ENCODE measurements at regions not wholly inside any gene's neighbourhood (a gene's known extent, or its start where the extent isn't known, plus 50 kb on each side); places are given as distances from the start of the nearest gene placed in this dataset.
A peak's percentile ranks its signal among the peaks of the same experiment; 100 is the strongest.

DNA sequence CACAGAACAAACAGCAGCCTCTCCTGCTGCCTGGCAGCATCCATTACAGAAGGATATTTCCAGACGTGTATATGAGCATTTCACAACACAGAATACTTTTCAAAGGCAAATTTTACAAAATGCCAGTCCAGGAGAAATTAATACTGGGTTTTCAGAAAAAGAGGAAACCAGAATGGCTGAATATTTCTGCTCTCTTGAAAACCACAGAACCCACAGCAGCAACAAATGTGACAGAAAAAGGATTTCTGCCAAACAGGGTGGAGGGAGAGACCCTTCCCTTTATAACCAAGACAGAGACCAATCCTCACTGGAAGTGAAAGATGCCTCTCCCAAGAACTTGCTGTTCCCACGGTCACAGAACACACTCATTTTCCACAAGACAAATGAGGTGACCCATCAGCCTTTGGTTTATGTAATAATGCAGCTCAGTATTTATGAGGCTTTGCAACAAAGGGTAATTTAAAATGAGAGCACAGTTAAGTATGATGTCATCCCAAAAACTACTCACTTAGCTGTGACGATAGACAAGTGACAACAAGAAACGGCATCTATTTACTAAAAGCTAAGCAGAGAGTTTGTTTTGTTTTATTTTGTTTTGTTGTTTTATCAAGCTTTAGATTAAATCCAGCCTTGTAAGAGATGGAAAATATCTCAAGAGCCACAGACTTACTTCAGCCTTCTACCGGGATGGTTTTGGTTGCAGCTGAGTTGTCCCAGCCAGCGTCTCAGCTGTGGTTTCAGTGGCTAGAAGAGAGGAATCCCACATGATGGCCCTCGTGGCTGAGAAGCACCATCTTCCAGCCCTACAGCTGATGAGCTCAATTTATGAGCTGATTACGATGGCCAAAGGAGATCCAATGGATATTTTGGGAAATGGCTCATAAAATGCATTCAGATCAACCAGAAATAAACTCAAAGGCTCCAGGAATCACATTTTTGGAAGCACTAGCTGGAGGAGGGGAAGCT lies 249.3 kb upstream of the AGAP1 start:
- no peak for DNase-seq (ENCODE audit: low read depth in 4 of 4, low spot score in 3 of 4)

DNA sequence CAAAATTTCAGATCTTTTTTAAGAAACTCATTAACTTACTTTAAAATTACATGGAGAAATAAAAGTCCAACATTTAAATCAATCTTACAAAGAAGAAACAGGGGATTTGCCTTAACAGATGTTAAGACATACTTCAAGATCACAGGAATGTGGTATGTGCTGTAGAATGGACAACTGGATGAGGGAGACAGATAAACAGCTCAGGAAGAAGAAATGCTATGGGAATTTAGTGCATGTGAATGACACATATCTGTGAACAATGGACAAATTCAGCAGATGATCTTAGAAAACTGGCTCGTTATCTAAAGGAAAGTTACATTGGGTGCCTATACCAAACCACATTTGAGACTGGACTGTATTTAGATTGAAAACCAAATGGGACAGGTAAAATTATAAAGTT lies 246.8 kb upstream of the AGAP1 start:
- no peak for DNase-seq (ENCODE audit: low read depth in 4 of 4, low spot score in 3 of 4)

DNA sequence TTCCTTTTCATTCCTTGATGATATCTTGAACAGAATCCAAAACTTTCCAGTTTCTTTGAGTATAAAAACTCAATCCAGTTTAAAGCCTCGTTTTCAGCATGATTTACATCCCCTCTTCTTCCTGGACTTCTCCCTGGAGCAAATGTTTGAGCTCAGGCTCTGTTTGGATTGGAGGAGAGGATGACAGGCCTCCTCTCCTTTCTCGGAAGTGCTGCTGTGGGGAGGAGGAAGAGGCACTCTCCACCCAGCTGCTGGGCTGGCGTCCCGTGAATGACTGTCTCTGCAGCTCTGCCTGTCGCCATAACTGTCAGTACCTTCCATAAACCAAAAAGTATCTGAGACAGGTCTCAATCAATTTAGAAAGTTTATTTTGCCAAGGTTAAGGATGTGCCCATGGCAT lies 238.2 kb upstream of the AGAP1 start:
- DNase-seq (ENCODE audit: low read depth in 4 of 4, low spot score in 3 of 4): peak in 3 of 4 donors; percentile 40 to 60 (median 55)

DNA sequence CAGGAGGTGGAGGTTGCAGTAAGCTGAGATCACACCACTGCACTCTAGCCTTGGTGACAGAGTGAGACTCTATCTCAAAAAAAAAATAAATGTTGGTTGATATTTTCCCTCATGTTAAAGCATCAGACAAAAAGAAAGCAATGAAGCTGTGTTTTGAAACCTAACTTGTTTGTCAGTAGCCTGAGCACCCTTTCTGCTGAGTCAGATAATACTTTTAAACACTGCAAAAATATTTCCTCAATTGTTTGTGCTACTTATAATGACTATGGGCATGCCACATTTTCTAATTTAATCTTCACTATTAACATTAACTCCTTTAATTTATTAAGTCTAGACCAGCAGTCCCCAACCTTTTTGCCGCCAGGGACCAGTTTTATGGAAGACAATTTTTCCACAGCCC lies 236.3 kb upstream of the AGAP1 start:
- DNase-seq (ENCODE audit: low read depth in 4 of 4, low spot score in 3 of 4): no peak

DNA sequence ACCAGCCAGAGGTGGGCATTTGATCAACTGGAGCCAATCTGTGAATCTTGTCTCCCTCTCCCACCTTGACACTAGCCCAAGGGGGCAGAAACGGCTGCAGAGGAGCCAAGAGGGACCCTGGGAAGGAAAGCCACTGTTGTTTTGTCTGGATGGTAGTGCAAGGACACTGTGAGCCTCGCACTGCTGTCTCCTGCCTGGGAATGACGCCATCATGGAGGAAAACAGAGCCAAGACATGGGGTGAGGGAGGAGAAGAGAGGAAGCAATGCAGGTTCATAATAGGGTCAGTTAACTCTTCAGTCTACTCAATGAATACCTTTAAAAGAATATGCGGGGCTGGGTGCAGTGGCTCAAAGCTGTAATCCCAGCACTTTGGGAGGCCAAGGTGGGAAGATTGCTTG lies 231.1 kb upstream of the AGAP1 start:
- DNase-seq (ENCODE audit: low read depth in 4 of 4, low spot score in 3 of 4): no peak

DNA sequence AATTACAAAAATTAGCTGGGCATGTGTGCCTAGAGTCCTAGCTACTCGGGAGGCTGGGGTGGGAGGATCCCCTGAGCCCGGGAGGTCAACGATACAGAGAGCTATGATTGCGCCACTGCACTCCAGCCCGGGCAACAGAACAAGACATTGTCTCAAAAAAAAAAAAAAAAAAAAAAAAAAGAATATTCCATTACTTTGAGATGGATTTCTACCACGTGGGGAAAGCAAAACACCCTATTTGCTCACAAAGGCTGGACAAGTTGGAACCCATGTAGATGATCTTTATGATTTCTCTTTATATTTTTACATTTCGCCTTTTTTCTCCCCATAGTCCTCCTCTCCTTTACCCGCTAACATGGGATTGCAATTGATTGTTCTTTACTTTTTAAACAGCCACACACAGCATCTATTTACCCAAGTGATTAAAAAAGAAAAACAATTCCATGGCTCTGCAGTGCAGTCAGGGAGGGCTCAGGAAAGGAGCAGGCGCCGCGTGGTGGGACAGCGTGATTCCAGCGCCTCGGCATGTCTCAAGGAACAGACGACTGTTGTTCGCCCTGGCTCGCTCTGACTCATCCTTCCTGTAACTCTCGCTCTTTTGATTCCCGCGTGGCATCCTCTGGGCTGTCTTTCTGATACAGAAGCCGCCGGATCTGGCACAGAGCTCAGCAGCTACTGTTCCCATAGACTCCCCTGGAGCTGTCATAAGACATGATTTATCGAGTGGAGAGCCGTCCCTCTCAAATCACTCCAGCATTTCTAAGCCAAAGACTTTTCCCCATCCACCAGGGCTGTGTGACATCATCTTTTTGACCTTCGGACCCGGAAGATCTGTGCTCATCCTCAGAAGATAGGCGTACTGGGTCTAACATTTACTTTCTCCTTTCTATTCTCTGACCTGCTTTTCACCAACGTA lies 230.4 kb upstream of the AGAP1 start:
- no peak for DNase-seq (ENCODE audit: low read depth in 4 of 4, low spot score in 3 of 4)

DNA sequence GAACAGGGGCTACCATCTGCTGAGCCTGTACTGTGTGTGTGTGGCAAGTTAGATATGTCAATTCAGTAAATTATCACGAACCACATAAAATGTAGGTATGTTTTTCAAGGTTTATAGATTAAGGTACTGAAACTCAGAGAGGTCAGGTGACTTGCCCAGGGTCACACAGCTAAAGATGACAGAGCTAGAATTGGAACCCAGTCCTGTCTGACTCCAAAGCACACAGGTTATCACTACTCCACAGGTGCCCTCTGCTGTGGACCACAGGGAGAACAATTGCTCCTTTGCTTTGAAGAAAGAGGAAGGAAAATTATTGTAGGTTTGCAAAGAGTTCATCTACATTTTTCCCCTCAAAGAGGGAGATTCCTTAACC lies 229.7 kb upstream of the AGAP1 start:
- no peak for DNase-seq (ENCODE audit: low read depth in 4 of 4, low spot score in 3 of 4)

DNA sequence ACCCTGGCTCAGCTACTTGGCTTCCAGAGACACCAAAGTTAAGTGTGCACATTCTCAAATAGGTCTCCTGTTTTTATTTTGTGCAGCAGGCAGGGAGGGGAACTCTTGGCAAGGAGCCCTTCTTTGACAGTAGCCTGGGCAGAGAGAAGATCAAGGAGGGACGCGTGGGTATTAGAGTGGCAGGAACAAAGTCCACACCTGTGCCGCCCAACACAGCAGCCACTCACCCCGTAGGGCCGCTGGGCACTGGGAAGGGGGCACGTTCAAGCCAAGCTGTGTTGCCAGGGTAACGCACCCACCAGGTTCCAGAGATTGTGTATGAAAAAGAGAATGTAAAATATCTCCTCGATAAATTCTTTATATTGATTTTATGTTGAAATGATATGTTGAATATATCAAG lies 229.3 kb upstream of the AGAP1 start:
- no peak for DNase-seq (ENCODE audit: low read depth in 4 of 4, low spot score in 3 of 4)

DNA sequence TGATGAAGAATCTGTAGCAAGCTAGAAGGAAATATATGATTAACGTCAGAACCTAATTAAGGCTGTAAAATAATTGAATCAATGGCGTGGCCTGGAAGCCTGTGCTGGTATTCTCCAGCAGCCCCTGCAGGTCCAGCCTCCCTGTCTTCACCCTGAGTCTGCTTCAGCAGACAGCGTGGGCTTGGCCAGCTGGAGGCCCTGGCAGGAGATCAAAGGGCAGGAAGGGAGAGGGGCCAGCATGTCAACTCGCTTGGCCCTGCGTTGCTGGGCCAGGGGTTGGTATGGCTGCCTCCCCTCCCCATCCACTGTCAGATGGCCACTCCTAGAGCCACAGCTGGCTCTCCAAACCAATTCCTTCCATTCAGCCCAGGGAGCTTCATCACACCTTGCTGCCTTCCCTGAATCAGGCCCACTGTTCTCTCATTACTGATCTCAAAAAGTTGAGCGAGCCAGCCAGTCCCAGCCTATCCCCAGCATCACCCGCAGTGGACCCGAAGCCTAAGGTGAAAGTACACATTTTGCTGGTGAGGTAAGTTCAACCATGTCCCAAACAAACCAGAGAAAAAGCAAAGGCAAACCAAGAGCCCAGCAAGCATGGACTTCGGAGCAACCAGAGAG lies 228.4 kb upstream of the AGAP1 start:
- no peak for DNase-seq (ENCODE audit: low read depth in 4 of 4, low spot score in 3 of 4)

DNA sequence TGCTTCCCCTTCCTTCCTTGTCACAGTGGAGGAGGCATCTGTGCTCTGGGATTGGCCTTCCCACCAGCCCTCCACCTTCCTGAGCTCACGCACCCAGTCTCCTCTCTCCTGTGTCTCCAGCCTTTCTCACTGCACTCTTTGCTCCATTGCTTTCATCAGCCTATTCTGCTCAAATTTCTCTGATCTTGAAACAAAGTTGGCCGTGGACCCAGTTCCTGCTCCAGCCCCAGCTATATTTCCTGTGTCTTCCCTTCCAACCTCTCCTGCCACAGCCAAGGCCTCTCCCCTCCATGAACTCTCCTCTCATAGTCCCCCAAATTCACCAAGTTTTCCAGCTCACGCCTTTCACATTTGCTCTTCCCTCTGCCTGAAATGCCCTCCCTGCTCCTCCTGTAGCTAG lies 226.6 kb upstream of the AGAP1 start:
- DNase-seq (ENCODE audit: low read depth in 4 of 4, low spot score in 3 of 4): no peak

DNA sequence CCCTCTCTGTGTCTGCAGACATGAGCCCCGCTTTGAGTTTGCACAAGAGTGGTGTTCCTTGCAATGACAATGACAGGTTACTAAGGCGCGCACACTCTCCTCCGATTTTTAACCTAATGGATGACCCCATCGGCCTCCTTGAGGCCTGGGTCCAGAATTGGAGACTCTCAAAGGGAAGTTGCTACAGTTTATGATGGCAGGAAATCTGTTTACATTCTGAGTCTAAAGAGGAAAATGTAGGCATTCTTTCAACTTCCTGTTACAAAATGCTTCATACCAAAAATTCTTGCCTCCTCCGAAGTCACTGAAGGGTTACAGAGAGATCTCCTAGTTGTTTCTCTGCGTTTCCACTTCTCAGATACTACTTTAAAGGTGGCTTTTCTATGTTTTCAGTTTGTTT lies 225.3 kb upstream of the AGAP1 start:
- DNase-seq (ENCODE audit: low read depth in 4 of 4, low spot score in 3 of 4): no peak

DNA sequence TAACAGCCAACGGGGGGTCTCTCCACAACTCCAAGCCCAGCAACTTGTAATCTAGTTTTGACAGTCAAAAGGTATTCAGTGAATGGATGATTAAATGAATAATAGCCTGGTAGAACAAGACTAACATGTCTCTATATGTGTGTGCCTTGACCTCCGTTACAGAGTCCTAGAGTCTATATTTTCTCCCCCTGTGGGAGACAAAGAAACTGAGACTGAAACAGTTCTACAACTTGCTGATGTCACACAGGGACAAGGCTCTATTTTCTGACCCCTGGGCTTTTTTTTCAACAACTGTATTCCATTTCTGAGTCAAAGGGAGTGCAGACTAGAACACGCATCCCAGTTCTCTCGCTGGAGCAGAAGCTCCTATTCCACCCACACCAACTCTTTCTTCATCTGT lies 223.6 kb upstream of the AGAP1 start:
- no peak for DNase-seq (ENCODE audit: low read depth in 4 of 4, low spot score in 3 of 4)

DNA sequence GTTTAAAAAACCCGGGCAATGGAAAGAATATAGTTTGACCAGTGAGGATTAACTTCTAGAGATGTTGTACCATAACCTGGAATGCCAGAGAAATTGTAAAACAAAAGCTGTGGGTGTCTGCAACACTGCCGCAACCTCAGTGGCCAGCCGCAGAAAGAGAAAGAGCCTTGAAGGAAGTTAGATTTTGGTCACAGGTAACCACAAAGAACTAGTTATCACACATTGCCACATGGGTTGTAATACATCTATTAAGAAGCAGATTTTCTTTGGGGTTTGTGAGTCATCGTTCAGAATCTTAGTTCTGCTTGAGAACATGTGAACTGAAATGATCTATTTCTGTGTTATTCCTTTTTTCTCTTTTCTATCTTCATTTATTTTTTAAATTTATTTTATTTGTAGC lies 222.9 kb upstream of the AGAP1 start:
- no peak for DNase-seq (ENCODE audit: low read depth in 4 of 4, low spot score in 3 of 4)

DNA sequence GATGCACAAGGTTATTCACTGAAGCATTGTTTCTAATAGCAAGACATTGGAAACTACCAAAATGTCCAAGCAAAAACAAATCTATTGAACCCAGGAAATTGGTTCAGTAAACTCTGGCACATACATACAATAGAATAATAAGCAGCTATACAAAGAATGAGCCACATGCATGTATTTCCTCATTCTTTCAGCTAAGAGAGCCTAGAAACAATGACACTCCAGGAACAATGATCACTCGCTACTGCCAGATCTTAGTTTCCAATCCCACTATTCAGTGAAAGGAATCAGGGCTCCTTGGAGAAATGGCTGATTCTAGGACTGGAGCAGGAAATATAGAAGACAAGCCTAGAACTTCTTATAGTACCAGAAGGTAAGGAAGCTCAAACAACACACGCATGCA lies 221.9 kb upstream of the AGAP1 start:
- DNase-seq (ENCODE audit: low read depth in 4 of 4, low spot score in 3 of 4): no peak

DNA sequence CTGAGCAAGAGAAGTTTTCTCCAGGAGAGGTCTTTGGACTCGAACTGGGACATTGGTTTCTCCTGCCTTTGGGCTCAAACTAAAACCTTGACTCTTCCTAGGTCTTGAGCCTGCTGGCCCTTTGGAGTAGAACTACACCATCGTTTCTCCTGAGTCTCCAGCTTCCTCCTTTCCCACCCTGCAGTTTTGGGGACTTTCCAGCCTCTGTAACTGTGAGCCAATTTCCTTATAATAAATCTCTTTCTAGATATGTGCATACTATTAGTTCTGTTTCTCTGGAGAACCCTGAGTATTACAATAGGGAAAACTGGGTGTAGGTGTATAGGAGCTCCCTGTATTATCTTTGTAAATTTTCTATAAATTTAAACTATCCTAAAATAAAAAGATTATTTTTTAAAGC lies 219.8 kb upstream of the AGAP1 start:
- no peak for DNase-seq (ENCODE audit: low read depth in 4 of 4, low spot score in 3 of 4)

DNA sequence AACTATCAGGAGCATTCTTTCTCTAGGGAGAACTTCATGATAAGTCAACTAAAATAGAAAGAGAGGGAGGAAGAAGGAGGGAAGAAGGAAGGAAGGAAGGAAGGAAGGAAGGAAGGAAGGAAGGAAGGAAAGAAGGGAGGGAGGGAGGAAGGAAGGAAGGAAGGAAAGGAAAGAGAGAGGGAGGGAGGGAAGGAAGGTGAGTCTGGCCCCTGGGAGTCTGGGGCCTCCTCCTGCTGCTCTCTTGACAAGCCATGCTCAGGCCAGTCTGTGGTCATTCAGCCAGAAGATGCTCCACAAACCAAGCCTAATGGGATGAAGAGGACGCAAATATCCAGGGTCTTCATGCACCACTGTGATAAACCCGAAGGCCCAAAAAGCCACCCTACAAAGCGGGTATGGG lies 216.4 kb upstream of the AGAP1 start:
- no peak for DNase-seq (ENCODE audit: low read depth in 4 of 4, low spot score in 3 of 4)

DNA sequence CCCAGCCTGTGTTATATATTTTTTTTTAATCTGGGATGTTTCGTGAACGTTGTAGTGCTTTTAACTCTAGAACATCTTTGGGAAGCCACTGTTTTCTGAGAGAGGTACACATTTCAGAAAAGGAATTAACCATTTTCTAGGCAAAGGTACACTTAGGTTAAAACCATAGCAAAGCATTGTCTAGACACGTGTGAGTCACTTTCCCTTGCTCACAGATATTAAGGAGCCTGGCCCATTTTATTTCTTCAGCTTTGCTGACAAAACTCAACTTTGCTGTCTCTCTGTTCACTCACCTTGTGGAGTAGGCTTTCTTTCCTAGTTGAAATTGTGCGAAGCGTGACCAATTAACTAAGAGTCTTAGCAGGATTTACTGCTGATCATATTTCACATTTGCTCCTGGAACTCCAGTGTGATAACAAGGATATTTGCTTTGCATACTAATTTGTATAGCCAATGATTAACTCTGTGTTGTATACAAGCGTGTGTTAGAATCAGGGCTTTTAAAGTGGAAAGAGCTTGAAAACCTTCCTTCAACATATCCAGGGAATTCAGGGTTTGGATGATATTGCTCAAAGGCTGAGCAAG lies 215.0 kb upstream of the AGAP1 start:
- DNase-seq (ENCODE audit: low read depth in 4 of 4, low spot score in 3 of 4): no peak

DNA sequence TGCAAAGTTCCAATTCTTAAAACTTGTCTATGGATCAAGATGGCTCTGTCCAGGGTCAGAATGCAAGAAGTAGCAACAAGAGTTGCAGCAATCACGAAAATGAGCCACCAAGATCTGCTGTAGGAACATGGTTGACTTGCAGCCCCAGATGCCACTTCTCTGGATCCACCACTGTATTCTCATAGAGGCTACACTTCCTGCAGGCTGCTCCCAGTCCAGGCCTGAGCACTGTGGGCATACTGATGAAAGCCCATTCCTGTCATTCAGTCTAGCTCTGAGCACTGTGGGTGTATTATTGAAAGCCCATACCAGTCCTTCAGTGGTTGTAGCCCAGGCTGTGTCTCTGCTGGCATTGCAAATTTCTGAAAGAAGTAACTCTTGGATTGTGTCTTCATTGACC lies 213.9 kb upstream of the AGAP1 start:
- no peak for DNase-seq (ENCODE audit: low read depth in 4 of 4, low spot score in 3 of 4)

DNA sequence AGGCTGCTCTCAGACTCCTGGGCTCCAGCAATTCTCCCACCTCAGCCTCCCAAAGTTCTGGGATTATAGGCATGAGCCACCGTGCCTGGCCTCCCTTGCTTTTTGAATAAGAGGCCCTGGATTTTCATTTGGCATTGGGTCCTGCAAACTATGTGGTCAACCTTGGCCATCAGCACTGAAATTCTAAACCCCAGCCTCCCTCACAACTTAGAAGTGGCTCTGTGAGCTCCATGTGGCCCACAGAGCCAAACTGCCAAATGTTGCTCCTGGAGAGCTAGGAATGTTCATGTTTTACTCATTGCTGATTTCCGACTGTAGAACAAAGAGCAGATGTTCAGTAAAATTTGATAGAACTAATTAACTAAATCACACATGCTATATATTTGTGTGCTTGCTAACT lies 210.6 kb upstream of the AGAP1 start:
- no peak for DNase-seq (ENCODE audit: low read depth in 4 of 4, low spot score in 3 of 4)

DNA sequence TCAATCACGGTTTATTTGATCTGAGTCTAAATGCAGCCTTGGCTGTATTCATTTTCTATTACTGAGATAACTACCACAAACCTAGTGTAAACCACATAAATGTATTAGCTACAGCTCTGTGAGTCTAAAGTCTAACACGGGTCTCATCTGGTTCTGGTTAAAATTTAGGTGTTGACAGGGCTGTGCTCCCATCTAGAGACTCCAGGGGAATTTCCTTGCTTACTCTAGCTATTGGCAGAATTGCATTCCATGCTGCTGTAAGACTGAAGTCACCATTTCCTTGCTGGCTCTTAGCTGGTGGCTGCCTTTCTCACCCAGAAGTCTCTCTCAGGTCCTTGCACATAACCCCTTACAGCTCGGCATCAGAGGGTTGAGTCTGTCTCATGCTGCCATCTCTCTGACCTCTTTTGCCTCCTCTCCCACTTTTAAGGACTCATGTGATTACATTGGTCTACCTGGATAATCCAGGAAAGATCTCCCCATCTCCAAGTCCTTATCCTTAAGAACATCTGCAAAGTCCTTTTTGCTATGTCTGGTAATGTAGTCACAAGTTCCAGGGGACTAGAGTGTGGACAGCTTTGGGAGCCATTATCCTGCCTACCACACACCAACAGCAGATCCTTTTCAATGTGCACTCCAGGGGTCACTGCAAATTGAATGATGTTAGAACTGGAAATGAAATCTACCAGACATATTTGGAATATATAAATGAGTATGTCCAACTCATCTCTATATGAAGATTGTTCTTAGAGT lies 207.0 kb upstream of the AGAP1 start:
- no peak for DNase-seq (ENCODE audit: low read depth in 4 of 4, low spot score in 3 of 4)
